Middle frontal gyrus (tissue), 1 donor: ENCODE measurements at regions not wholly inside any gene's neighbourhood (a gene's known extent, or its start where the extent isn't known, plus 50 kb on each side); places are given as distances from the start of the nearest gene placed in this dataset.
"Not testable (repeated sequence)": the region's sequence is repeated elsewhere in the genome, so short reads cannot be mapped to it uniquely, and the experiment has no call there.

Experiments
- DNase-seq: peaks from one replicate; pipeline ENCODE4 v3.0.0-alpha.2; 2015; ENCODE audit warnings: low spot score; ENCODE audit errors: extremely low spot score

GRCh38 chr1:96568639-96569038 lies 152.9 kb upstream of the PTBP2 start:
- no peak for DNase-seq

- DNase-seq: no peak
Measured at GRCh38 chr1:96569288-96569687, 152.3 kb upstream of the PTBP2 start.

DNA sequence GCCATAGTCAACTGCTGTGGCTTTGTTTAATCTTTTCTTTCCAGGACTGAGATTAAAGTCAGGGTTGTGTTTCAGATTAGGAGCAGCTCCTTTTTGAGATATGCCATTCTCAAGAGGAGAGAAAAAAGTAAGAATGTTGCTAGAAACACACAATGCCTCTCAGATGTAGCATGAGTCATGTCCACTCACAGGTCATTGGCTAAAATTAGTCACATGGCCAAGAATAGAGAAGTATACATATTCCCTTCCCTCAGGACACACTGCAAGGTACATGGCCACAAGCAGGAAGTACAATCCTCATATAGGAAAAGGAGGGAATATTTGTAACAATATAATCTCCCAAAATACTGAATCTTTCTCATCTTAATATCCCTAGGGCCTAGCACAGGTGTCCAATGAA lies 141.9 kb upstream of the PTBP2 start:
- DNase-seq: no peak

DNA sequence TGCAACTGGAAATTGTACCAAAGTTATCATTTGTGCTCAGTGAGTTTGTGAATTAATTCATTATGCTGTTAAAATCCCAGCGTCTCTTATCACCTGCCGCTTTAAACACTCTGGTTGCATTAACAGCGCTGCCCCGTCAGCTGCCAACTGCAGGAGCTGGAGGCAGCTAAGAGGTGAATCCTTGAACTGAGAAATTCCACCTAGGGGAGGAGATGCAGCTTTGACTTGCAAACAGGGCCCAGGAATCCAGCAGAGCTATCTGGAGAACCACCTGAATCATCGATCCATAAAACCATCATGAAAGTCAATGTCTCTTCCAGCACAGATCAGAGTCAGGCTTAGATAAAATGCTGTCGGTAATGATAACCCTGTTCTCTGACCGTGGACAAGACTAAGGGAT lies 140.7 kb upstream of the PTBP2 start:
- no peak for DNase-seq

GRCh38 chr1:96581772-96582171 lies 139.8 kb upstream of the PTBP2 start:
- no peak for DNase-seq

GRCh38 chr1:96583903-96584302 lies 137.7 kb upstream of the PTBP2 start:
- no peak for DNase-seq

DNA sequence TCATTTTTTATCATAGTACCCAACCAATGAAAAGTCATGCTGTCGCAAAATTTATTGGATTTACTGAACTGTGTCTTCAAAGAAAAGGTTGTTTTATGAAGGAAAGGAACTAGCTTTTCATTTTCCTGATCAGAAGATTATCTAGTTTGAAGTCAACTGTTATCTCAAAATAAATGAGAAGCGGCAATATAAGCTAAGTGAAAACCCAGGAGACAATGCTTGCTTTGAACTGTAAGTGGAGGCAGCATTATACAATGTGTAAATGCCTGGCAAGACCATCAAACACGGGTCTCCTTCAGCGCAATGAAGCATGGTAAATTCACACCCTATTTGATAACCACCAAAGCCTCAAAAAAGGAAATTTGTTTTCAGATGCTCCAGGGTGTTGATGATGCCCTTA lies 134.4 kb upstream of the PTBP2 start:
- DNase-seq: no peak

GRCh38 chr1:96588416-96588995 lies 133.1 kb upstream of the PTBP2 start:
- no peak for DNase-seq

DNA sequence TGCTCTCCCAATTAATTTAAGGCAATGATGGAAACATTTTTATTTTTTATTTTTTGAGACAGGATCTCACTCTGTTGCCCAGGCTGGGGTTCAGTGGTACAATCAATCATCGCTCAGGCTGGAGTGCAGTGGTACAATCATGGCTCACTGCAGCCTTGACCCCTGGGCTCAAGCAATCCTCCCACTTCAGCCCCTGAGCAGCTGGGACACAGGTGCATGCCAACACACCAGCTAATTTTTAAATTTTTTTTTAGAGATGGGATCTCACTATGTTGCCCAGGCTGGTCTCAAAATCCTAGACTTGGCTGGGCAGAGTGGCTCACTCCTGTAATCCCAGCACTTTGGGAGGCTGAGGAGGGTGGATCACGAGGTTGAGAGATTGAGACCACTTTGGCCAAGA lies 126.1 kb upstream of the PTBP2 start:
- not testable (repeated sequence) for DNase-seq

DNA sequence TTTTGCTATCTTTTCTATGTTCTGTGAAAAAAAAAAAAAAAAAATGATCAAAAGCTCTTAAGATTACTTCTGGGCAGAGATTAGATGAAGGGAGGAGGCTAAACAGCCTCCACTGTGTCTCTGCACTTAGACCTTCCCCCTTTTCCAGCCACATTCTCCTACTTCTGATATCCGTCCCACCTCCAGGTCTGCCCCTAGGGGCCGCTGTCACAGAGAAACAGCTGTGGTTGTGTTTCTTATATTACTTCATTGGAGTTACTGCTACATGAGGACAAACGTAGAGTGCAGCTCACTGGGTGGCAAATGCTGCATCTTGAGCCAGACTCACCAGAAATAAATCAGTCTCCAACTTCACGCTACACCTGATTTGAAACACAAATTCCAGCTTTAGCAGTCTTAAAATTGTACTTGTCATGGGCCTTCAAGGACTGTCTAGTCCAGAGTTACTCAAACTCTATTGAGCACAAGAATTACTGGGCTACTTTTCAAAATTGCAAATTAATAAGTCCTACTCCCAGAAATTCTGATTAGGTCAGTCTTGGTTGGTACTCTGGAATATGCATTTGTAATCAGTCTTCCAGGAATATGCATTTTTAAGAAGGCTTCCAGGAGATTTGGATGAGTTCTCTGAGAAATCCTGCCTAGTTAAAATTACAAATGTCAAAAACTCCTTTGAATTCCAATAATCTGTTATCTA lies 125.2 kb upstream of the PTBP2 start:
- no peak for DNase-seq

- no peak for DNase-seq
Measured at GRCh38 chr1:96597218-96597617, 124.4 kb upstream of the PTBP2 start.

- peak; percentile 11 for DNase-seq
Measured at GRCh38 chr1:96598416-96599168, 123.0 kb upstream of the PTBP2 start.

GRCh38 chr1:96604620-96605019 lies 117.0 kb upstream of the PTBP2 start:
- not testable (repeated sequence) for DNase-seq

- not testable (repeated sequence) for DNase-seq
Measured at GRCh38 chr1:96617375-96617774, 104.2 kb upstream of the PTBP2 start.

DNA sequence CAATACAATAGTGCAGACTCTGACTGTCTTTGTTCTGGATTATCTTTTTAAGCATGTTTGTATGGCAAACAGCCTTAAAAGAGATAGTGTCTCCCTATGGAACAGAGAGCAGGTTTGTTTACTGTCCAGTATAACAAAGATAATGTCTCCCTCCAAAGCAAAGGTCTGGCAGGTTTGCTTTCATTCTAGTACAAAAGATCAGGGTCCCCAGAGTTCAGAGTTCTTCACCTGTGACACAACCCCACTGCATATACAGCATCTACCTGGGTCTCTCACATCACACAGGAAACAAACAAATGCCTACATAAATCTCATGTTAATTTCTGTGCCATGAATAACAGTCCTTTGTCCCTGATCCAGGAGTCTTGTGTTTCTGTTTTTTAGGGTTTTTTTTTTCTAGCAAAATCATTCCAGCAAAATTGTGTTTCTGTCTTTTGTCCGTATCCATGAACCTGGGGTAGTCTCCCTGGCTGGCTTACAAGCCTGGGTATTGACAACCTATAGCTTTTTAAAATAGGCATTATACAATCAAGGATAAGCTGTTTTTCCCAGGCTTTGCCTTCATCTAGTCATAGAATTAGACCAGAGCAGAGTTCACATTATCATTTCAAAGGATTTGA lies 89.4 kb upstream of the PTBP2 start:
- DNase-seq: no peak

DNA sequence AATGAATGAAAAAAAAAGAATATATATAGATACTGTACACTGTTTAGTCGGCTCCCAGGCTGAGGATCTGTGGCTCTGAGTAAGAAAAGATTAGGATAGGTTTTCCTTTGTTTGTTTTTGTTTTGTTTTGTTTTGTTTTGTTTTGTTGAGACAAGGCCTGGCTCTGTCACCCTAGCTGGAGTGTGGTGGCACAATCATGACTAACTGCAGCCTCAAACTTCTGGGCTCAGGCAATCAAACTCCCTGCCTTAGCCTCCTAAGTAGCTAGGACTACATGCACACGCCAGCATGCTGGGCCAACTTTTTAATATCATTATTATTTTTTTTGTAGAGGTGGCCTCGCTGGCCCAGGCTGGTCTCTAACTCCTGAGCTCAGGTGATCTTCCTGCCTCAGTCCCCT lies 87.9 kb upstream of the PTBP2 start:
- no peak for DNase-seq

DNA sequence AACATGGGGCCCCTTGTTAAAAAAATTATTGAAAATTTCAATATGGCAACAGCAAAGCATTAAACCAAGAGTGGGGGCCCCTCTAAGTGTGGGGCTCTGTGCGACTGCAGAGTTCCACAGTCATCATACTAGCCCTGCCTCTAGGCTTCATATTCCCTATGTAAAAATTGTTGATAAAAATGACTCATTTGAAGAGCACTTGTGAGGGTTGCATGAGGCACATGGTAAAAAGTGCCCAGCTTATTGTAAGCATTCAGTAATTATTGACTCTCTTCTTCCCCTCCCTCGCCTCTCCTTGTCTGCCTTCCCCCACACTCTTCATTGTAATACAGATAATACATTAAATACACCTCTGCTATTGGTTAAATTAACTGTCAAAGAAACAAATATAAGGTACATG lies 86.7 kb upstream of the PTBP2 start:
- no peak for DNase-seq

DNA sequence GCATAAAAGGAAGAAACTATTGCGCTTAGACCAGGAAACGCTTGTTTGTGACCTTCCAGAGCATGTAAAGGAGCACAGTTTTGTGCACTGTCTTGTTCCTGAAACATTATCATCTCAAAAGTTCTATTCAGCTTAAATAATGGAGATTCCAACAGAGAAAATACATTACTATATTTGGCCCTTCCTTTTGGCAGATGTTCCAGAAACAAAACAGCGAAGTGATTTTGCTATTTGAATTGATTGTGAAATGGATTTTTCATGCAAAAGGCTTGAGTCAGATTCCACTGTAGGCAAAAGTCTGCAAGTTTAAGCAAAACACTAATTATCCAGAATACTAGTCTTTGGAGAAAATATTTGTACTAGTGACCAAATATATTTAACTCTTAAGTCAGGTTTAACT lies 80.3 kb upstream of the PTBP2 start:
- no peak for DNase-seq

- DNase-seq: no peak
Measured at GRCh38 chr1:96643519-96643918, 78.1 kb upstream of the PTBP2 start.

GRCh38 chr1:96649301-96649700 lies 72.3 kb upstream of the PTBP2 start:
- no peak for DNase-seq

DNA sequence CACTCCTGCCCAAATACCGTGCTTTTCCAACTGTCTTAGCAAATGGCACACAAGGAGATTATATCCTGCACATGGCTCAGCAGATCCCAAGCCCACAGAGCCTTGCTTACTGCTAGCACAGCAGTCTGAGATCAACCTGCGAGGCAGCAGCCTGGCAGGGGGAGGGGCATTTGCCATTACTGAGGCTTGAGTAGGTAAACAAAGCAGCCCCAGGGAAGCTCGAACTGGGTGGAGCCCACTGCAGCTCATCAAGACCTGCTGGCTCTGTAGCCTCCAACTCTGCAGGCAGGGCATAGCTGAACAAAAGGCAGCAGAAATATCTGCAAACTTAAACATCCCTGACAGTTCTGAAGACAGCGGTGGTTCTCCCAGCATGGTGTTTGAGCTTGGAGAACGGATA lies 70.1 kb upstream of the PTBP2 start:
- DNase-seq: no peak

GRCh38 chr1:96660051-96660450 lies 61.5 kb upstream of the PTBP2 start:
- no peak for DNase-seq
